ENCODE measurements at regions not wholly inside any gene's neighbourhood (a gene's known extent, or its start where the extent isn't known, plus 50 kb on each side); places are given as distances from the start of the nearest gene placed in this dataset.

DNA sequence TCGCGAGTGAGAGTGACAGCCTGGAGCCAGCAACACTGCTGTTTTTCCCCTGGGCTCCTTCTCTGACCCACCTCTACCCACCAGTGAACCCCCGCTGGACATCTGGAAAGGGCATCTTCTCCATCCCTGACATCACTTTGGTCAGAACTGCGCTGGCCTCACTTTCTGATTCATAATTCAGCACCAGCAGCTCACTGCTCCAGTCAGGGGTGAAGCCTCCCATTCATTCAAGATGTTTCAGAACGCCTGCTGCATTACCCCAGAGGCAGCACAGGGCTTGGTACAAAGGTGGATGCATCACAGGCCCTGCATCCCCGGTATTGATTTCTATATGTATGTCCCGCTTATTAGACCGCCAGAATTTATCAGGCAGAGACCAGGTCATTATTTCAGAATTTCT, 182.8 kb upstream of the TSHZ3 start:
- Histone ChIP-seq H3K4me2 (no peak overlapping the region), H3K9me3 (no peaks in the 10 kb centered on the region), H3K27me3 (ENCODE audit: insufficient read depth) (no peaks in the 10 kb centered on the region), H2AFZ (ENCODE audit: low read depth) (no peak overlapping the region), H3K4me1 (ENCODE audit: control insufficient read depth in 1 of 2, insufficient read depth in 2 of 2, low read depth in 1 of 2, low read length in 1 of 2) (peaks cover 0 to 7% of the 10 kb centered on the region in 2 experiments; a peak in 1 of 4 replicates), H3K36me3 (replicated peaks in 1 of 2; ENCODE audit: control insufficient read depth in 1 of 2, insufficient read depth in 2 of 2, low read length in 1 of 2) (no peaks in the 10 kb centered on the region), H3K4me3 (ENCODE audit: low read depth in 2 of 2, low read length in 1 of 2) (no peak overlapping the region), H4K20me1 (ENCODE audit: insufficient read depth) (no peaks in the 10 kb centered on the region), H3K9me2 (no peaks in the 10 kb centered on the region), H3K27ac (ENCODE audit: low read depth in 2 of 2, low read length in 1 of 2) (no peak overlapping the region), H3K79me2 (ENCODE audit: insufficient read depth) (no peaks in the 10 kb centered on the region), H3F3A (replicated peaks; ENCODE audit: insufficient read depth) (no peaks in the 10 kb centered on the region), H3K9ac (no peak overlapping the region)
- CTCF ChIA-PET: no interaction called here
- no peak for TF ChIP-seq GATA2 (CRISPR knock-in tag; IDR thresholded peaks at IDR 0.05)
- no peak for TF ChIP-seq GABPA (IDR thresholded peaks at IDR 0.05; ENCODE audit: low read depth)
- TF ChIP-seq, protein P1, sequence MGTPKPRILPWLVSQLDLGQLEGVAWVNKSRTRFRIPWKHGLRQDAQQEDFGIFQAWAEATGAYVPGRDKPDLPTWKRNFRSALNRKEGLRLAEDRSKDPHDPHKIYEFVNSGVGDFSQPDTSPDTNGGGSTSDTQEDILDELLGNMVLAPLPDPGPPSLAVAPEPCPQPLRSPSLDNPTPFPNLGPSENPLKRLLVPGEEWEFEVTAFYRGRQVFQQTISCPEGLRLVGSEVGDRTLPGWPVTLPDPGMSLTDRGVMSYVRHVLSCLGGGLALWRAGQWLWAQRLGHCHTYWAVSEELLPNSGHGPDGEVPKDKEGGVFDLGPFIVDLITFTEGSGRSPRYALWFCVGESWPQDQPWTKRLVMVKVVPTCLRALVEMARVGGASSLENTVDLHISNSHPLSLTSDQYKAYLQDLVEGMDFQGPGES (IDR thresholded peaks at IDR 0.05; ENCODE audit: low read depth, low read length): no peak
- TF ChIP-seq EZH2phosphoT487 (IDR thresholded peaks at IDR 0.05; ENCODE audit: borderline replicate concordance, low read depth): no peak
- no peak for TF ChIP-seq EP300 (IDR thresholded peaks at IDR 0.05; ENCODE audit: borderline replicate concordance in 1 of 2, low read depth in 1 of 2, low read length in 1 of 2)
- no peak for TF ChIP-seq SIN3A (IDR thresholded peaks at IDR 0.05; ENCODE audit: borderline replicate concordance, low read depth, low read length)
- no peak for TF ChIP-seq TAF1 (IDR thresholded peaks at IDR 0.05; ENCODE audit: borderline replicate concordance, low read depth, low read length)
- no peak for TF ChIP-seq RAD21 (IDR thresholded peaks at IDR 0.05; ENCODE audit: low read length)
- TF ChIP-seq NRF1 (IDR thresholded peaks at IDR 0.05; ENCODE audit: low read depth, low read length): no peak
- no peak for TF ChIP-seq MEF2A (IDR thresholded peaks at IDR 0.05; ENCODE audit: borderline replicate concordance, low read depth)
- TF ChIP-seq RXRA (IDR thresholded peaks at IDR 0.05; ENCODE audit: borderline replicate concordance, low read depth): no peak
- TF ChIP-seq, protein P2, sequence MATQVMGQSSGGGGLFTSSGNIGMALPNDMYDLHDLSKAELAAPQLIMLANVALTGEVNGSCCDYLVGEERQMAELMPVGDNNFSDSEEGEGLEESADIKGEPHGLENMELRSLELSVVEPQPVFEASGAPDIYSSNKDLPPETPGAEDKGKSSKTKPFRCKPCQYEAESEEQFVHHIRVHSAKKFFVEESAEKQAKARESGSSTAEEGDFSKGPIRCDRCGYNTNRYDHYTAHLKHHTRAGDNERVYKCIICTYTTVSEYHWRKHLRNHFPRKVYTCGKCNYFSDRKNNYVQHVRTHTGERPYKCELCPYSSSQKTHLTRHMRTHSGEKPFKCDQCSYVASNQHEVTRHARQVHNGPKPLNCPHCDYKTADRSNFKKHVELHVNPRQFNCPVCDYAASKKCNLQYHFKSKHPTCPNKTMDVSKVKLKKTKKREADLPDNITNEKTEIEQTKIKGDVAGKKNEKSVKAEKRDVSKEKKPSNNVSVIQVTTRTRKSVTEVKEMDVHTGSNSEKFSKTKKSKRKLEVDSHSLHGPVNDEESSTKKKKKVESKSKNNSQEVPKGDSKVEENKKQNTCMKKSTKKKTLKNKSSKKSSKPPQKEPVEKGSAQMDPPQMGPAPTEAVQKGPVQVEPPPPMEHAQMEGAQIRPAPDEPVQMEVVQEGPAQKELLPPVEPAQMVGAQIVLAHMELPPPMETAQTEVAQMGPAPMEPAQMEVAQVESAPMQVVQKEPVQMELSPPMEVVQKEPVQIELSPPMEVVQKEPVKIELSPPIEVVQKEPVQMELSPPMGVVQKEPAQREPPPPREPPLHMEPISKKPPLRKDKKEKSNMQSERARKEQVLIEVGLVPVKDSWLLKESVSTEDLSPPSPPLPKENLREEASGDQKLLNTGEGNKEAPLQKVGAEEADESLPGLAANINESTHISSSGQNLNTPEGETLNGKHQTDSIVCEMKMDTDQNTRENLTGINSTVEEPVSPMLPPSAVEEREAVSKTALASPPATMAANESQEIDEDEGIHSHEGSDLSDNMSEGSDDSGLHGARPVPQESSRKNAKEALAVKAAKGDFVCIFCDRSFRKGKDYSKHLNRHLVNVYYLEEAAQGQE (IDR thresholded peaks at IDR 0.05; ENCODE audit: low read depth, low read length): no peak
- no peak for TF ChIP-seq ELF1 (IDR thresholded peaks at IDR 0.05)
- TF ChIP-seq, protein P3, sequence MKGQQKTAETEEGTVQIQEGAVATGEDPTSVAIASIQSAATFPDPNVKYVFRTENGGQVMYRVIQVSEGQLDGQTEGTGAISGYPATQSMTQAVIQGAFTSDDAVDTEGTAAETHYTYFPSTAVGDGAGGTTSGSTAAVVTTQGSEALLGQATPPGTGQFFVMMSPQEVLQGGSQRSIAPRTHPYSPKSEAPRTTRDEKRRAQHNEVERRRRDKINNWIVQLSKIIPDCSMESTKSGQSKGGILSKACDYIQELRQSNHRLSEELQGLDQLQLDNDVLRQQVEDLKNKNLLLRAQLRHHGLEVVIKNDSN (IDR thresholded peaks at IDR 0.05; ENCODE audit: borderline replicate concordance, low read depth): no peak
- TF ChIP-seq MXI1 (IDR thresholded peaks at IDR 0.05; ENCODE audit: low read depth, low read length): no peak
- no peak for TF ChIP-seq RFX5 (IDR thresholded peaks at IDR 0.05; ENCODE audit: low read length)
- no peak for TF ChIP-seq POLR2AphosphoS5 (IDR thresholded peaks at IDR 0.05; ENCODE audit: low read depth, low read length)
- no peak for TF ChIP-seq SMC3 (IDR thresholded peaks at IDR 0.05; ENCODE audit: low read depth, low read length)
- TF ChIP-seq FOXM1 (IDR thresholded peaks at IDR 0.05; ENCODE audit: low read depth): no peak
- WGBS (ENCODE audit: low lambda C conversion rate): 47% methylated on average over 8 of the region's 8 CpGs
- POLR2A ChIA-PET: no interaction called here
- no peak for DNase-seq

Data from SK-N-SH (cell line).